Hematopoietic multipotent progenitor cell (in vitro differentiated cells): ENCODE measurements at regions not wholly inside any gene's neighbourhood (a gene's known extent, or its start where the extent isn't known, plus 50 kb on each side); places are given as distances from the start of the nearest gene placed in this dataset.

Experiments
- DNase-seq, 3 donors: peaks; one replicate each; pipeline ENCODE4 v3.0.0-alpha.2; 2011 to 2015; ENCODE audit warnings: low read depth in 2 of 3, low spot score in 2 of 3

- no peak for DNase-seq
These were observed 250.6 kb upstream of the NDST3 start for GRCh38 chr4:117783716-117784115.

DNA sequence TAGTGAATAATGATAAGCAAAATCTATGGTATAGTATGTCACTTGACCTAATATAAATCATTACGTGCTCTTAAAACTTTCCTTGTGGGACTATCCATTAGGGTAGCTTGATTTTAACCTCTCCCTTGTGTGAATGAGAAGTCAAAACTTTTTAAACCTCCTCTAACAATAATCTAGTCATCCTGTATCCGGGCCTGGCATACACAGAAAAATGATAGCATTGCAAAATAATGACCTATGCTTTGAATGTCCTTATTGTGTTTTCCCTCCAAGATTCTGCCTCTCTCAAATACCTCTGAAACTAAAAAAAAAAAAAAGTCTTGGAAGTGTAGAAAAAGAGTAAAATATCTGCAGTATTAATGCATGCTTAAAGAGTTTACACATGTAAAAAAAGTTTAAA is 250.0 kb upstream of the NDST3 start:
- DNase-seq = no peak

DNA sequence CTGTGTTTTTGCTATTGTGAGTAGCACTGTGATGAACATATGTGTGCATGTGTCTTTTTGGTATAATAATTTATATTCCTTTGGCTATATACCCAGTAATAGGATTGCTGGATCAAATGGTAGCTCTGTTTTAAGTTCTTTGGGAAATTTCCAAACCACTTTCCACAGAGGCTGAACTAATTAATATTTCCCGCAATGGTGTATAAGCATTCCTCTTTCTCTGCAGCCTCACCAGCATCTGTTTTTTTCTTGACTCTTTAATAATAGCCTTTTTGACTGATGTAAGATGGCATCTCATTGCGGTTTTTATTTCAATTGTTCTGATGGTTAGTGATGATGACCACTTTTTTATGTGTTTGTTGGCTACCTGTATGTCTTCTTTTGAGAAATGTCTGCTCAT is 247.7 kb upstream of the NDST3 start:
- DNase-seq = no peak

DNA sequence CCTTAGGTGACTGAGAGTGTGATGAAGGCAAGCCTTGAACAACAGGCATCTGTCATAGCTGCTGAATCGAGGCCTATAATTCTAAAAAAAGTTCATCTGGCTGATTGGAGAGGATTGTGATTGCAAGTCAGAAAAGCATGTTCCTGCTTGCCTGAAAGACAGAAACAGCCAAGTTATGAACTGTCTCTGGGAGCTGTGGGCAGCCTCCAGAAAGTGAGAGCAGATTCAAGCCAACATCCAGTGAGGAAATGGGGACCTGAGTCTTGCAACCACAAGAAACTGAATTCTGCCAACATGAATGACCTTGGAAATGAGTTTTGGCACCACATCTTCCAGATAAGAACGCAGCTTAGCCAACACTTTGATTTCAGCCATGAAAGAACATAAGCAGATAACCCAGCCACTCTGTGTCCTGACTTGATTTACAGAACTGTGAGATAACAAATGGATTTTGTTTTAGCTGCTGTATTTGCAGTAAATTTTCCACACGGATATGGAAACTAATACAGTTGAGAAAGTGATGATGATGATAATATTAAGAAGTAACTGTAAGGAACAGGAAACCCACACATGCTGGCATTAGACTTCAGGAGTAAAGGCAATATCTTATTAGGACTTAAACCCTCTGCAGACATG is 240.3 kb upstream of the NDST3 start:
- DNase-seq = no peak

DNA sequence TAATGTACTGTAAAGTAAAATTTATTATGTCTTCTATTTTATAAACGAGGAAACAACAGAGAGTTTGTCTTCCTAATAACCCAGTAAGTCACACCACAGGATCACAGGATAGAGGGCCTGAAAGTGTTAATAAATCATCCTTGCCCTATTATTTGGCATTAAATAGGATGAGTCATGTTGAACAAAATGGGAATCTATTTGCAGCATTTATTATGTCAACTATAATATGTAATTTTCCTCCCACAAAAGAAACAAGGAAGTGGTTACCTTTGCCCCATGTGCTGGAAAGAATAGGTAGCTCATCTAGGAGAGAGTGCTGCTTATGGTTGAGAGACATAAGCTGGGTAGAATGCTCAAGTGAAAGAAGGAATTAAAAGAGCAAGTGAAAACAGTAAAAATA is 237.6 kb upstream of the NDST3 start:
- DNase-seq = no peak

DNA sequence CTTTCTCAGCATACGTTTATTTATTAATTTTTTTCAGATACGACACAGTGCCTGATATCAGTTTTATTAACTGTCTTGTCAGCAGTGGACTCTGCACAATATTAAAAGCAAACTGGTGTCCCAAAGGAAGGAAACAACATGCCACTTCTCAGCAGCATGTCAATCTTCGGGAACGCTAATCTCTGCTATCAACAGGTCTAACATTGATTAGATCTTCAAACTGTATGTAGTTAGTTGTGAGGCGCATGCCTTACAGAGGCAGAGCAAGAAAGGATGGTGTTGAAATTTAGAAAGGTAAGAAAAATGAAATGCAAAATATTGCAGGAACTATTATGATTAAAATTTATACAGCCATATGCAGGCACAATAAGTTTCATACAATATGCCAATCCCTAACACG is 233.7 kb upstream of the NDST3 start:
- DNase-seq = no peak

DNA sequence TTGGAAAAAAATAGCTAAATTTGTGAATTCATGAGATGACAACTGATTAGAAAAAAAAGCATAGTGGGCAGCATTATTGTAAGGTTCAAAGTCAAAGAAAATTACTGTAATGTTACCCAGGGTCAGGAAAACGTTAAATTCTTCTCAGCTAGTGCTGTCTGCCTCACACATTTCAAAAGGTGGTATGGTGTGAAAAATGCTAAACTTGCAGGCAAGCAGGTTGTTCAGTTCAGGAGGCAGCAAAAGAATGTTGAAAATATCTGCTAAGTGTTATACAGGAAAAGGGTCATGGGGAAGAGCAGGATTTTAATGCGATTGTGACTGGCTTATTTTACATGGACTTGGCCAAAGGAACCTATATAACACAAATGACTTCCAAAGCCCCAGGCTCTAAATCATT is 232.5 kb upstream of the NDST3 start:
- DNase-seq = no peak

DNA sequence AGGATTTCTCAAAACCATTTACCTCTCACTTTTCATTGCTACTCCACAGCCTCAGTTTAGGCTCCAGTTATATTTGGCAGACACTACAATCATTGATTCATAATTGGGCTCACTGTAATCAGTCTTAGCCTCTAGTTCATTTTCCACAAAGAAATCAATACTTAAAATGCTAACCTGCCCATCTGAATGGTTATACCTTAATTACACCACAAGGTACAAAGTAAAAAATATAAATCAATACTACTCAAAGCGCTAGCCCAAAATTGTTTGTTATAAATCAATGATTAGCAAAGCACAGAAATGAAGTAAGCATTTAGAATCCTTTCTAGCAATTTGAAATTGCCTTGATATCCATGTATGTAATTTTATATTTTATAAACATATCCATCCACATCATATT is 222.6 kb upstream of the NDST3 start:
- no peak for DNase-seq

DNA sequence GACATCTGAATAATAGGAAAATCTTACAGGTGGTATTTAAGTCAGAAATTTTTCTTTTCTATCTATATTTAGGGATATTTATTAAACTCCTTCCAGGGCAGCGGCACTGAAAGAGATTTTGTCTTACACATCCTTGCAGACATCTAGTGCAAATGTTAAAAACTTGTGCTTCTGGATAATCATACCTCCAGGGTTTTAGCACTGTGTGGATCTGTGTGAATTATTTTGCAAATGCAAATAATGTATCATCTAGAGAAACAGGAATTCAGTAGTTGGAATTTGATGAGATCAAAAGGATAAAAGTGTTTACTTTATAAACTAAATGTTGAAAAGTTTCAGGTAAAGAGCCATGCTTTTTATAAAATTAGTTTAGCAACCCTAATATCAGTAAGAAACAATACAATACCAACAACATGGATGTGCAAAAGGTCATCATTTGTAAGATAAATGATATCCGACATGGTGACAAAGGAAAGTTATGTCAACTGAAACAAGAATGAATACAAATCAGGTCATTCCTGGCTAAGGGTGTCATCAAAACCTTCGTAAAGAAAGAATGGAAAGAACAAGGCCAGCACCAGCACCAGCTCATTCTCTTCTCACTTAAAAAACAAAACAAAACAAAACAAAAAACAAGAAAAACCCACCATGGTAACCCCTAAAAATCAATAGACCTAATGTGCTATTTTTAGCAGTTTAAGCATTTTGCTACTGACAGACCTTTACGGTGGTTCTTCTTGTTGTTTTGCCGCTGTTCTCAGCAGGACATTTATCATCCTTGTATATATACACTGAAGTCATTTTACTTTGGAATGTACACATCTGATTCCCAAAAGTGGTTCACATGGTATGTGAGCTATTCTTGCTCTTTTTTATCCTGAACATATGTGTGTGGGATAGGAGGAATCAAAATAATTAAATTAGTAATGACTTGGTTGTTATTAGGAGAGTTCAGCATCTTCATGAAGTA is 219.7 kb upstream of the NDST3 start:
- DNase-seq = no peak

GRCh38 chr4:117817301-117817700 is 217.0 kb upstream of the NDST3 start:
- peak in 1 of 3 donors; percentile 0 for DNase-seq

GRCh38 chr4:117821834-117822233 is 212.5 kb upstream of the NDST3 start:
- DNase-seq = no peak

GRCh38 chr4:117823388-117823787 is 210.9 kb upstream of the NDST3 start:
- no peak for DNase-seq

- DNase-seq = no peak
These were observed 208.7 kb upstream of the NDST3 start for GRCh38 chr4:117825600-117825999.

- DNase-seq = no peak
These were observed 203.1 kb upstream of the NDST3 start for GRCh38 chr4:117831060-117831683.

DNA sequence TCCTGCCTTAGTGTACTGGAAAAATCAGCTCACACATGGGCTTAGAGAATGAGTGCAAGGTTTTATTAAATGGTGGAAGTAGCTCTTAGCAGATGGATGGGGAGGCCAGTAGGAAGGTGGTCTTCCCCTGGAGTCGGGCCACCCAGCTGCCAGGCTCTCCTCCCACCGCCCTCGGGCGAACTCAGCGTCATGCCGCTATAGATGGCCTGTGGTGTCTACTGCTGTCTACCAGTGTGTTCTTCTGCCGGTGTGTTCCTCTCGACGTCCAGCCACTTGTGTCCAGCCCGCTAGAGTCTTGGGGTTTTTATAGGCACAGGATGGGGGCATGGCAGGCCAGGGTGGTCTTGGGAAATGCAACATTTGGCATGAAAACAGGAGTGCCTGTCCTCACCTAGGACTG is 198.7 kb upstream of the NDST3 start:
- no peak for DNase-seq

- DNase-seq = no peak
These were observed 189.7 kb upstream of the NDST3 start for GRCh38 chr4:117844594-117844993.

DNA sequence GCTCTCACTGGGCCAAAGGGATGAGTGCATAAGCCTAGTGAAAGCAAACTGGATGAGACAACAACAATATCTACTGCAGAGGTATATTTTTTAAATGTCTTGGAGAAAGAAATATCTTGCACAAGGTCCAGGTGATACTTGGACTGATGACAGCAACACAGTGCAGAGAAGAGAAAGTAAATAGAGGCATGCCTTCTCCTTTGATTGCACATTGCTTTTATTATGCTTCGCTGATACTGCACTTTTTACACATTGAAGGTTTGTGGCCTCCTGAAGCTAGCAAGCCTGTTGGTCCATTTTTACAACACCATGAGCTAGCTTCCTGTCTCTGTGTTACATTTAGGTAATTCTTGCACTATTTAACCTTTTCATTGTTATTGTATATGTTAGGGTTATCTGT is 189.0 kb upstream of the NDST3 start:
- no peak for DNase-seq

- no peak for DNase-seq
These were observed 186.4 kb upstream of the NDST3 start for GRCh38 chr4:117847849-117848248.

GRCh38 chr4:117868201-117868600 is 166.1 kb upstream of the NDST3 start:
- no peak for DNase-seq

DNA sequence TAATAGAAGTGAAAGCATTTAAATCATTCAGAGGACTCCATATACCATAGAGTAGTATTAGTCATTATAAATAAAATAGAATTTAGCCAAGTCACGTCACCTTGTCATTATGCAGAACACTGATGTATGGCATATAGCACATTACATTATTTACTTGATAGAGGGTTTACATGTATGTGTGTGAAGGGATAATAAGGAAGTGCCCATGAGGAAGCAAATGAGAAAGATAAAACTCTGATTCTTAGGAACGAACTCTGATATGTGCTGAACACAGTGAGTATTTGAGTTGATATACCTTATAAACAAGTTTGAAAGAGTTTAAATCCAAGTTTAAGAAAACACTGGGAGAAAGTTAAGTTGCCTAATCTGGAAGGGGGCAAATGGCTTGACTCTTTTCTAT is 160.5 kb upstream of the NDST3 start:
- no peak for DNase-seq

DNA sequence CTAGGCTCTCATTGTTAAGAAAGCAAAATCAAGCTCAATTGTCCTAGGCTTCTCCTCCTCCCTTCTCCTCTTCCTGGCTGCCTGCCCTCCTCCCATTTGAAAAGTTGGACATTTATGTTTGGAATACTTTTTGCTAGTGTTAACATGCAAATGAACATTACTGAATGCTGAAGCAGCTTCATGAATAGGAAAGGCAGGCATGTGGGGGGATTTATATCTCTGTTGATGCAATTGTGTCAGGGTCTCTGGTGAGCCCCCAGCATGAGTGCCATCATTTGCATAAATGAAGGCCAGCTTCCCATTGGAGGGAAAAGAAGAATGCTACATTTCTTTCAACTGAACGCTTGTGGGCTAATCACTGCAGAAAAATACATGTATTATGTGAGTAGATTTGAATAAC is 160.1 kb upstream of the NDST3 start:
- DNase-seq = no peak

GRCh38 chr4:117889978-117890377 is 144.3 kb upstream of the NDST3 start:
- DNase-seq = no peak
